Natural killer cell (primary cell): ENCODE measurements at regions not wholly inside any gene's neighbourhood (a gene's known extent, or its start where the extent isn't known, plus 50 kb on each side); places are given as distances from the start of the nearest gene placed in this dataset.

Source experiments
- ATAC-seq, 3 donors: fragments of 150-1000 bp in 2 of 3; fragments of 200-7000 bp in 1 of 3; cut with Tn5 transposase; 1 replicate in 1 of 3; 2 replicates in 2 of 3; pipeline ENCODE4 v1.10.0; 2021; ENCODE audit warnings: mild to moderate bottlenecking in 2 of 3, moderate library complexity in 2 of 3
- DNase-seq, 2 donors: peaks; one replicate each; pipeline versions ENCODE4 v3.0.0 to v3.0.0-alpha.2; 2013 to 2021; ENCODE audit warnings: mixed read lengths in 1 of 2
- H3K27ac ChIP-seq: one replicate; pipeline ENCODE4 v1.5.1; 2013; ENCODE audit warnings: mild to moderate bottlenecking, low read length
- H3K27me3 ChIP-seq: one replicate; pipeline ENCODE4 v1.6.1; 2013; ENCODE audit warnings: low read length; ENCODE audit not compliant: control insufficient read depth, insufficient read depth
- H3K36me3 ChIP-seq: one replicate; pipeline ENCODE4 v1.6.1; 2013; ENCODE audit warnings: low read length; ENCODE audit not compliant: control insufficient read depth, insufficient read depth
- H3K4me1 ChIP-seq: one replicate; pipeline ENCODE4 v1.6.1; 2013; ENCODE audit warnings: low read length; ENCODE audit not compliant: control insufficient read depth, insufficient read depth
- H3K4me3 ChIP-seq: one replicate; pipeline ENCODE4 v1.5.1; 2013; ENCODE audit warnings: low read length
- H3K9me3 ChIP-seq: one replicate; pipeline ENCODE4 v1.6.1; 2013; ENCODE audit warnings: low read length; ENCODE audit not compliant: control insufficient read depth, insufficient read depth
- H3K27ac Mint-ChIP-seq, 2 donors: one replicate each; pipeline ENCODE4 v1.8.0; 2022; ENCODE audit warnings: mild to moderate bottlenecking in 2 of 2, mixed read lengths in 2 of 2, moderate library complexity in 1 of 2
- H3K27me3 Mint-ChIP-seq, 2 donors: one replicate each; pipeline ENCODE4 v1.8.0; 2022; ENCODE audit warnings: low read depth in 2 of 2, mixed read lengths in 2 of 2
- H3K36me3 Mint-ChIP-seq: one replicate; pipeline ENCODE4 v1.8.0; 2022; ENCODE audit warnings: mixed read lengths
- H3K4me1 Mint-ChIP-seq, 2 donors: one replicate each; pipeline ENCODE4 v1.8.0; 2022; ENCODE audit warnings: mixed read lengths in 2 of 2
- H3K4me3 Mint-ChIP-seq: one replicate; pipeline ENCODE4 v1.8.0; 2022; ENCODE audit warnings: mild to moderate bottlenecking, moderate library complexity, mixed read lengths
- H3K9me3 Mint-ChIP-seq, 2 donors: one replicate each; pipeline ENCODE4 v1.8.0; 2022; ENCODE audit warnings: mixed read lengths in 2 of 2
- CTCF ChIP-seq: fragments of 200-600 bp; IDR thresholded peaks from one replicate; pipeline ENCODE4 v1.8.0; 2022; ENCODE audit warnings: antibody characterized with exemption
- WGBS: methylation state at CpG from one replicate; pipeline ENCODE4 v1.1.7; 2013; ENCODE audit warnings: missing lambda C conversion rate; ENCODE audit not compliant: insufficient coverage; 5-methylcytosine and 5-hydroxymethylcytosine counted together
- intact Hi-C: fragments of 100-400 bp; cut with micrococcal nuclease; formaldehyde crosslinking; loops from one replicate; pipeline ENCODE4 v1.14.2; 2022

- H3K4me3 Mint-ChIP-seq, result no peak overlapping the region
- Histone ChIP-seq H3K4me3 (no peak overlapping the region), H3K36me3 (no peaks in the 10 kb centered on the region)
Observed at GRCh38 chr5:17951392-17952169, 317.3 kb downstream of the TAF11L14 start.

GRCh38 chr5:17952231-17952630 is 318.0 kb downstream of the TAF11L14 start:
- TF ChIP-seq CTCF, result no peak
- Histone ChIP-seq H3K27ac (no peak overlapping the region), H3K4me3 (no peak overlapping the region), H3K36me3 (no peaks in the 10 kb centered on the region), H3K9me3 (peaks cover 12% of the 10 kb centered on the region), H3K4me1 (no peaks in the 10 kb centered on the region), H3K27me3 (no peaks in the 10 kb centered on the region)
- intact Hi-C loops, result no loop called here
- no peaks in the 10 kb centered on the region for H3K4me1 Mint-ChIP-seq
- DNase-seq (no peak), ATAC-seq (no peak)
- peaks cover 15 to 35% of the 10 kb centered on the region in 2 donors for H3K9me3 Mint-ChIP-seq
- peaks cover 7% of the 10 kb centered on the region for H3K36me3 Mint-ChIP-seq
- H3K27ac Mint-ChIP-seq, result no peak overlapping the region
- WGBS, result 97% methylated on average over 4 of the region's 4 CpGs
- H3K27me3 Mint-ChIP-seq, result no peaks in the 10 kb centered on the region
- no peak overlapping the region for H3K4me3 Mint-ChIP-seq

More at GRCh38 chr5:17951392-17952169, 317.3 kb downstream of the TAF11L14 start:
- Mint-ChIP-seq H3K9me3 (peaks cover 15 to 35% of the 10 kb centered on the region in 2 donors), H3K36me3 (peaks cover 7% of the 10 kb centered on the region), H3K27me3 (no peaks in the 10 kb centered on the region), H3K4me1 (no peaks in the 10 kb centered on the region), H3K27ac (no peak overlapping the region)
- Histone ChIP-seq H3K27me3 (no peaks in the 10 kb centered on the region), H3K4me1 (no peaks in the 10 kb centered on the region), H3K27ac (no peak overlapping the region), H3K9me3 (peaks cover 12% of the 10 kb centered on the region)
- WGBS, result 90% methylated on average over 9 of the region's 9 CpGs
- no peak for TF ChIP-seq CTCF
- no peak for DNase-seq
- intact Hi-C loops, result no loop called here
- no peak for ATAC-seq

- 26% methylated on average over 2 of the region's 2 CpGs for WGBS
- Histone ChIP-seq H3K4me3 (no peak overlapping the region), H3K36me3 (no peaks in the 10 kb centered on the region), H3K27ac (no peak overlapping the region), H3K27me3 (no peaks in the 10 kb centered on the region), H3K9me3 (peaks cover 18% of the 10 kb centered on the region), H3K4me1 (no peaks in the 10 kb centered on the region)
- Mint-ChIP-seq H3K4me3 (no peak overlapping the region), H3K27me3 (no peaks in the 10 kb centered on the region), H3K4me1 (no peaks in the 10 kb centered on the region), H3K9me3 (peaks cover 21 to 27% of the 10 kb centered on the region in 2 donors), H3K27ac (no peak overlapping the region), H3K36me3 (peaks cover 8% of the 10 kb centered on the region)
- DNase-seq, result no peak
- intact Hi-C loops, result no loop called here
- no peak for ATAC-seq
- no peak for TF ChIP-seq CTCF
Observed at GRCh38 chr5:17964067-17964466, 329.8 kb downstream of the TAF11L14 start.
